Activated CD8-positive, alpha-beta memory T cell treated with anti-CD3 and anti-CD28 coated beads, Interleukin-2, amount 50 U/mL, for 24 hours (primary cell): ENCODE measurements at regions not wholly inside any gene's neighbourhood (a gene's known extent, or its start where the extent isn't known, plus 50 kb on each side); places are given as distances from the start of the nearest gene placed in this dataset.
"Not testable (repeated sequence)": the region's sequence is repeated elsewhere in the genome, so short reads cannot be mapped to it uniquely, and the experiment has no call there.

Experiments
- DNase-seq: peaks from one replicate; pipeline ENCODE4 v3.0.0-alpha.2; 2020; ENCODE audit errors: extremely low read depth

- no peak for DNase-seq
Measured at GRCh38 chr10:8338177-8338766, 283.8 kb downstream of the GATA3 start.

- DNase-seq = no peak
Measured at GRCh38 chr10:8344756-8345155, 290.3 kb downstream of the GATA3 start.

DNA sequence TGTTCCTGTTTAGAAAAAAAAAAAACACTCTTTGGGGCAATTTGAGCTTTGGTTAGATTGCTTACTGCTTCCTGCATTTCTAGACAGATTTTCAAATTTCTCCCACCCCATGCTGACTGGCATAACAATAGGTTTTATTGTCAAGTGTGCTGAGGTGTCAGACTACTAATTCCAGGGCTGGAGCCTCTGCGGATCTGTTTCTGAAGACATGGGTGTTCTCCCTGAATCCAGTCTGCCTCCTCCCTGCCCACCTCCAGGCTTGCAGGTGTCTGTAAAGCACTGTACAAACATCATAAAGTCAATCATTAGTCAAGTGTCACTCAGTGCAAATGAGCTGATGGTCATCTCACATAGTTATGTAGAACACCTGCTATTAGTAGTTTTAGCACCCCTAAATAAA, 292.4 kb downstream of the GATA3 start:
- no peak for DNase-seq

DNA sequence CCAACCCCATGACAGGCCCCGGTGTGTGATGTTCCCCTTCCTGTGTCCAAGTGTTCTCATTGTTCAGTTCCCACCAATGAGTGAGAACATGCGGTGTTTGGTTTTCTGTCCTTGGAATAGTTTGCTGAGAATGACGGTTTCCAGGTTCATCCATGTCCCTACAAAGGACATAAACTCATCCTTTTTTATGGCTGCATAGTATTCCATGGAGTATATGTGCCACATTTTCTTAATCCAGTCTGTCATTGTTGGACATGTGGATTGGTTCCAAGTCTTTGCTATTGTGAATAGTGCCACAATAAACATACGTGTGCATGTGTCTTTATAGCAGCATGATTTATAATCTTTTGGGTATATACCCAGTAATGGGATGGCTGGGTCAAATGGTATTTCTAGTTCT, 293.1 kb downstream of the GATA3 start:
- DNase-seq = not testable (repeated sequence)

- DNase-seq = no peak
Measured at GRCh38 chr10:8349610-8350249, 295.2 kb downstream of the GATA3 start.

- no peak for DNase-seq
Measured at GRCh38 chr10:8350250-8350967, 295.9 kb downstream of the GATA3 start.

DNA sequence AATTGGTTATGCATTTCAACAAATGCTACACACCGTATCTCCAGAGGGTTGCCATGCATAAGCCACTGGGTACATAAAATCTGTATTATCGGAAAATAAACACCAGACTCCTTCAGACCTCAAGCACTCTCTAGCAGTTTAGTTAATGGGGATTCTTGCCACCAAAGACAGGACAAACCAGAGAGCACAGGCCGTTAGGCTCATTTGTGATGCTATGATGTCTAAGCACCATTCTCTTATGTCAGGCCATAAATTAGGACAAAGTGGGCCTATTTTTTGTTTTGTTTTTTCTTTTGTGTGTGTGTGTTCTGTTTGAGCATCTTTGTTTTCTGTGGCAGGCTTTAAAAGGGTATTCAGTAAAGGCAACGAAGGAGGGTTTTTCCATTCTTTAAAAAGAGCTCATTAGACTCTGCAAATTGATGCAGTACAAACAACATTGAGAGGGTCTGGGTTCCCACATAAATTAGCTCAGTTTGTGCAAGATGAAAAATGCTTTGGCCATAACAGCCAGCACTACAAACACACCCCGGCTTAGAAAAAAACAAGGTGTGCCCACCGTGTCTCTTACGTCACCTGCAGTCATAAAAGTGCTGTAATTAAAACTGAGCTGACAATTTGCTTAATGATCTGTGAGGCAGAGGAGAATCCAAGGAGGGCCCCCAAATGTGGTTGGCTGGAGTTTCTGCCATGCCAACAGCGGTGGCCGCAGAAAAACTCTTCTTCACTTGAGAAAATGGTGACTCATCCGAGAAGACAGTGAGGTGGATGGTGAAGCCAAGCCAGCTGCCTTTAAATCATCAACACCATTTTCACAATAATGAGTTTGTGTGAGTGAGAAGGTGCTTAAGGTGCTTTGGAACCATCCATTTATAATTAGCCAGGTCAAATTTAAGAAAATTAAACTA, 297.9 kb downstream of the GATA3 start:
- DNase-seq = no peak

DNA sequence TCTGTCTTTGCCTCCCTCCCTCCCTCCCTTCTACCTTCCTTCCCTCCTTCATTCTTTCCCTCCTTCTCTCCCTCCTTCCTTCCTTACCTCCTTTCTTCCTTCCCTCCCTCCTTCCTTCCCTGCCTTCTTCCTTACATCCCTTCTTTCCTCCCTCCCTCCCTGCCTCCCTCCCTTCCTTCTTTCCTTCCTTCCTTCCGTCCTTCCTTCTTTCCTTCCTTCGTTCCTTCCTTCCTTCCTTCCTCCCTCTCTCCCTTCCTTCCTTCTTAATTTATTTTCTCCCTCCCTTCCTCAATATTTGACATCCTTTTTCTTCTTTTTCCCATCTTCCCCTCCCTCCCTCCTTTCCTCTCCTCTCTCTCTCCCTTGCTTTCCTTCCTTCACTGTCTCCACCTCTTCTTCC, 301.8 kb downstream of the GATA3 start:
- DNase-seq = no peak

GRCh38 chr10:8359467-8359866, 305.0 kb downstream of the GATA3 start:
- no peak for DNase-seq

- DNase-seq = no peak
Measured at GRCh38 chr10:8360365-8360764, 305.9 kb downstream of the GATA3 start.

DNA sequence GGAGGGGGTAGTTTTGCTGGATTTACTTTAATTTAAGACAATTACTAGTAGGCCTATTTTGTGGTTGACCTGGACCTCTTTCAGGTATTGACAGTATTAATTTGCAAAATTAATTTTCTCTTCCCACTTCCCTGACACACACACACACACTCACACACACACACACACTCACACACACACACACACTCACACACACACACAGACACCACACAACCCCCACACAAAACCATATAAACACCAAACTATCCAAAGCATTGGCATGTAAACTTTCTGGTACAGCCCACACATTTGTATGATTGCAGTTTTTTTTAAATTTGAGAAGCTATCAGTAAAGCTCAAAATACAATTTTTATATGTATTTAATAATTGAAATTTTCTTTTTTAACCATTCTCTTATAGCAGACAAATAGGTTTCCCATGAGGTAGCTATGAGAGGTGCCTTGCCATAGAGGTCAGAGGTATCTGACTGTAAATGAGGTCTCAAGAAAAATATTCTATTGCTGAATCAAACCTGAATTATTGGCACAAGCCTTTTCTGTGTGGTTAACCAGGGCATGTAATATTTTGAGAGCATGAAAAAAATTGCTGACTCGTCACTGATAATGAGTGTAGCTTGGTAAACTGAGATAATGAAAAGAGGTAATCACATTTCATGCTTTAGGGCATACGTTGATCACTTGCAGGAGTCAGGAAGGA, 306.5 kb downstream of the GATA3 start:
- no peak for DNase-seq

GRCh38 chr10:8361510-8361844, 307.0 kb downstream of the GATA3 start:
- DNase-seq = no peak

GRCh38 chr10:8365935-8366911, 311.7 kb downstream of the GATA3 start:
- peak; percentile 18 for DNase-seq

DNA sequence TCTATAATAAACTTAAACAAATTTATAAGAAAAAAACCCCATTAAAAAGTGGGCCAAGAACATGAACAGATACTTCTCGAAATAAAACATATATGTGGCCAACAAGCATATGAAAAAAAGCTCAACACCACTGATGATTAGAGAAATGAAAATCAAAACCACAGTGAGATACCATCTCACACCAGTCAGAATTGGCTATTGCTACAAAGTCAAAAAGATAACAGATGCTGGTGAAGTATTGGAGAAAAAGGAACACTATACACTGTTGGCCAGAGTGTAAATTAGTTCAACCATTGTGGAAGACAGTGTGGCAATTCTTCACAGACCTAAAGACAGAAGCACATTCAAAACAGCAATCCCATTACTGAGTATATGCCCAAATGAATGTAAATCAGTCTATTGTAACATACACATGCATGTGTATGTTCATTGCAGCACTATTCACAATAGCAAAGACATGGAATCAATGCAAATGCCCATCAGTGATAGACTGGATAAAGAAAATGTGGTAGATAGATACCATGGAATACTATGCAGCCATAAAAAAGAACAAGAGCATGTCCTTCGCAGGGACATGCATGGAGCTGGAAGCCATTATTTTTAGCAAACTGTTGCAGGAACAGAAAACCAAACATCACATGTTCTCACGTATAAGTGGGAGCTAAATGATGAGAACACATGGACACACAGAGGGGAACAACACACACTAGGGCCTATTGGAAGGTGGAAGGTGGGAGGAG, 313.4 kb downstream of the GATA3 start:
- DNase-seq = not testable (repeated sequence)

DNA sequence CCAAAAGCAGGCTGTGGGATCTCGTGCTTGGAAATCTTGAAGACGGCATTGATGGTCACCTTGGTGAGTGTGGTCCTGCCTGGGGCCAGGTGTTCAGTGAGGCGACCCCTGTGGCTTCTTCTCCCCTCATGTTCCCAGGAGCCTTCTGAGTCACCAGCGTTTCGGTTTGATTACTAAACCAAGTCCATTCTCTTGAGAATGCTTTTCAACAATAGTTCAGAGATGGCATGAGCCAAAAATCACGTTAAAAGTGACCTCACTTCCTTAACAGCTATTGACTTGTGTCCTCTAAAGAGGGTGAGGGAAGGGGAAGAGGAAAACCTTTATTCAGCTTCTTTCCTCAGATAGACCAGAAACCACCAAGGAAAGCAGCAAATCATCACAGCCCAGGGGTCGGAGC, 315.2 kb downstream of the GATA3 start:
- DNase-seq = no peak

- DNase-seq = no peak
Measured at GRCh38 chr10:8374334-8374733, 319.8 kb downstream of the GATA3 start.

DNA sequence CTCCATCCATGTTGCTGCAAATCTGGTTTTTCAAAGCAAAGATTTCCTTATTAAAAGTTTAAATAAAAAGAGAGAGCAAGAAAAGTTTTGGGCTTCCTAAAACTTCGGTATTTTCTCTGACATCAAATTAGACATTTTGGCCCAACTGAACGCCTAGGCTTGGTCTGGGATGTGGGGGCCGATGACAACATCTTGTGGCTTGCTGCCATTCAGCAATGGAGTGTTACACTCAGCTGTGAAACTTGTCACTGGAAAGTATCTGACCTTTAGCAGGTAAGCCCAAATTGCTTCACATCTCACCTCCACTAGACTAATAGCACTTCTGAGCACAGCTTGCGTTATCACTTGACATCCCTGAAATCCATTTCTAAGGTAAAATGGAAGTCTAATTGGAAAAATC, 320.6 kb downstream of the GATA3 start:
- DNase-seq = no peak

DNA sequence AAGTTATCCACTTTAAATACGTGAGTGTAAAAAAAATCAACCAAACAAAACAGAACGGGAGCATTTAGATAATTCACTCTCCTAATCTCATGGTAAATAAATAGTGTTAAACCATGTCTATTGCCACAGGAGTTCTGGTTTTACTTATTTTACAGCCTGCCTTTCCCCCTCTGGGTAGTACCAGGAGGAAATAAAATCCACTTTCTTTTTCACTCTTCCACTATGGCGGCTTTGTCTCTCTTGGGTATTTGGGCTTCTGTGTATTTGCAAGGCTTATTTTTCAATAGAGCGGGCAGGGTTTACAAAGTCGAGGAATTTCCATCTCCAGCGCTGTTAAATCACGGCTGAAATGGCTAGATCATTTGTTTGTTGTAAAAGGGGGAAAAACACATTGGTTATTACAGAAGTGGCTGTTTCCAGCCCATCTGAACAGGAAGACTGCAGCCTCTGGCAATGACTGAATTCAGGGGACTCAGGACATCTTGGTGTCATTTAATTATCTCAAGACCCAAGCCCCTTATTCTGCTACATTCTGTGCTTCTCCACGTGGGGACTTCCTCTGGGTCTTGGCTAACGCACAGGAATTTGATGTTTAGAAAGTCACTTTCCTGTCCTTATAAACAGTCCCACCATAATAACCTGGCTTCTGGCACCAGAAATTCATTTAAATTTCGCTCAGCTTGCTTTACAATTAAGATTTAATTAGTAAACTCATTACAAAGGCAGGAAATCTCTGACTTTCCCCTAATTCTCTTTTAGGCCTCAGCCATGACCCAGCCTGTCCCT, 323.9 kb downstream of the GATA3 start:
- DNase-seq = no peak
